ENCODE measurements at regions not wholly inside any gene's neighbourhood (a gene's known extent, or its start where the extent isn't known, plus 50 kb on each side); places are given as distances from the start of the nearest gene placed in this dataset.
A peak's percentile ranks its signal among the peaks of the same experiment; 100 is the strongest.

- DNase-seq, result no peak
- no peak for ATAC-seq (ENCODE audit: low read depth in 2 of 2)
- Mint-ChIP-seq H3K4me3 (no peak overlapping the region), H3K36me3 (no peaks in the 10 kb centered on the region), H3K9me3 (peaks cover 0 to 8% (median 2%) of the 10 kb centered on the region in 7 donors), H3K27me3 (no peaks in the 10 kb centered on the region), H3K4me1 (no peaks in the 10 kb centered on the region), H3K27ac (no peak overlapping the region)
Observed at GRCh38 chr14:85438481-85438942, 91.4 kb upstream of the FLRT2 start.

GRCh38 chr14:85439696-85440328, 90.1 kb upstream of the FLRT2 start:
- DNase-seq (no peak), ATAC-seq (ENCODE audit: low read depth in 2 of 2) (no peak)
- Mint-ChIP-seq H3K9me3 (peaks cover 0 to 8% (median 2%) of the 10 kb centered on the region in 7 donors), H3K36me3 (no peaks in the 10 kb centered on the region), H3K27ac (no peak overlapping the region), H3K27me3 (no peaks in the 10 kb centered on the region), H3K4me3 (no peak overlapping the region), H3K4me1 (no peaks in the 10 kb centered on the region)

GRCh38 chr14:85441909-85442643, 87.9 kb upstream of the FLRT2 start:
- no peak for DNase-seq
- H3K27ac Mint-ChIP-seq, result no peak overlapping the region
- no peaks in the 10 kb centered on the region for H3K27me3 Mint-ChIP-seq
- no peak overlapping the region for H3K4me3 Mint-ChIP-seq
- no peaks in the 10 kb centered on the region for H3K36me3 Mint-ChIP-seq
- ATAC-seq (ENCODE audit: low read depth in 2 of 2), result no peak
- no peaks in the 10 kb centered on the region for H3K4me1 Mint-ChIP-seq
- H3K9me3 Mint-ChIP-seq, result peaks cover 0 to 8% (median 2%) of the 10 kb centered on the region in 7 donors

GRCh38 chr14:85442996-85443395, 86.9 kb upstream of the FLRT2 start:
- H3K27ac Mint-ChIP-seq, result no peak overlapping the region
- no peaks in the 10 kb centered on the region for H3K27me3 Mint-ChIP-seq
- H3K36me3 Mint-ChIP-seq, result no peaks in the 10 kb centered on the region
- peaks cover 0 to 8% (median 2%) of the 10 kb centered on the region in 7 donors for H3K9me3 Mint-ChIP-seq
- H3K4me1 Mint-ChIP-seq, result no peaks in the 10 kb centered on the region
- DNase-seq (no peak), ATAC-seq (ENCODE audit: low read depth in 2 of 2) (no peak)
- H3K4me3 Mint-ChIP-seq, result no peak overlapping the region

GRCh38 chr14:85444635-85445034, 85.3 kb upstream of the FLRT2 start:
- H3K4me3 Mint-ChIP-seq, result no peak overlapping the region
- no peaks in the 10 kb centered on the region for H3K27me3 Mint-ChIP-seq
- peaks cover 0 to 7% (median 0%) of the 10 kb centered on the region in 7 donors for H3K9me3 Mint-ChIP-seq
- DNase-seq, result no peak
- no peak for ATAC-seq (ENCODE audit: low read depth in 2 of 2)
- H3K4me1 Mint-ChIP-seq, result no peaks in the 10 kb centered on the region
- no peaks in the 10 kb centered on the region for H3K36me3 Mint-ChIP-seq
- H3K27ac Mint-ChIP-seq, result no peak overlapping the region

GRCh38 chr14:85445151-85445795, 84.7 kb upstream of the FLRT2 start:
- no peak for ATAC-seq (ENCODE audit: low read depth in 2 of 2)
- no peaks in the 10 kb centered on the region for H3K36me3 Mint-ChIP-seq
- H3K27me3 Mint-ChIP-seq, result no peaks in the 10 kb centered on the region
- DNase-seq, result no peak
- H3K9me3 Mint-ChIP-seq, result peaks cover 0 to 4% (median 0%) of the 10 kb centered on the region in 7 donors
- no peaks in the 10 kb centered on the region for H3K4me1 Mint-ChIP-seq
- H3K4me3 Mint-ChIP-seq, result no peak overlapping the region
- H3K27ac Mint-ChIP-seq, result peak overlapping the region in 1 of 6 donors; percentile 30

GRCh38 chr14:85447883-85448282, 82.1 kb upstream of the FLRT2 start:
- DNase-seq, result no peak
- no peak overlapping the region for H3K27ac Mint-ChIP-seq

GRCh38 chr14:85451421-85451820, 78.5 kb upstream of the FLRT2 start:
- DNase-seq, result no peak
- no peaks in the 10 kb centered on the region for H3K4me1 Mint-ChIP-seq
- no peak overlapping the region for H3K4me3 Mint-ChIP-seq
- H3K9me3 Mint-ChIP-seq, result peaks cover 0 to 4% (median 0%) of the 10 kb centered on the region in 7 donors
- no peak overlapping the region for H3K27ac Mint-ChIP-seq
- ATAC-seq (ENCODE audit: low read depth in 2 of 2), result no peak
- no peaks in the 10 kb centered on the region for H3K27me3 Mint-ChIP-seq
- H3K36me3 Mint-ChIP-seq, result no peaks in the 10 kb centered on the region

More at GRCh38 chr14:85447883-85448282, 82.1 kb upstream of the FLRT2 start:
- no peaks in the 10 kb centered on the region for H3K27me3 Mint-ChIP-seq
- peaks cover 0 to 3% (median 0%) of the 10 kb centered on the region in 7 donors for H3K9me3 Mint-ChIP-seq
- no peaks in the 10 kb centered on the region for H3K4me1 Mint-ChIP-seq
- H3K36me3 Mint-ChIP-seq, result no peaks in the 10 kb centered on the region
- ATAC-seq (ENCODE audit: low read depth in 2 of 2), result no peak
- no peak overlapping the region for H3K4me3 Mint-ChIP-seq

GRCh38 chr14:85453401-85454225, 76.3 kb upstream of the FLRT2 start:
- H3K27me3 Mint-ChIP-seq, result no peaks in the 10 kb centered on the region
- H3K4me3 Mint-ChIP-seq, result no peak overlapping the region
- DNase-seq, result no peak
- peaks cover 0 to 4% (median 0%) of the 10 kb centered on the region in 7 donors for H3K9me3 Mint-ChIP-seq
- H3K36me3 Mint-ChIP-seq, result no peaks in the 10 kb centered on the region
- ATAC-seq (ENCODE audit: low read depth in 2 of 2), result no peak
- H3K4me1 Mint-ChIP-seq, result no peaks in the 10 kb centered on the region
- H3K27ac Mint-ChIP-seq, result no peak overlapping the region

GRCh38 chr14:85454226-85454813, 75.6 kb upstream of the FLRT2 start:
- Mint-ChIP-seq H3K9me3 (peaks cover 0 to 4% (median 0%) of the 10 kb centered on the region in 7 donors), H3K4me1 (no peaks in the 10 kb centered on the region), H3K27me3 (no peaks in the 10 kb centered on the region), H3K27ac (no peak overlapping the region), H3K36me3 (no peaks in the 10 kb centered on the region), H3K4me3 (no peak overlapping the region)
- ATAC-seq (ENCODE audit: low read depth in 2 of 2) (no peak), DNase-seq (no peak)

GRCh38 chr14:85459361-85460000, 70.5 kb upstream of the FLRT2 start:
- no peaks in the 10 kb centered on the region for H3K4me1 Mint-ChIP-seq
- no peak overlapping the region for H3K4me3 Mint-ChIP-seq
- ATAC-seq (ENCODE audit: low read depth in 2 of 2) (no peak), DNase-seq (no peak)
- H3K27ac Mint-ChIP-seq, result no peak overlapping the region
- no peaks in the 10 kb centered on the region for H3K27me3 Mint-ChIP-seq
- H3K36me3 Mint-ChIP-seq, result no peaks in the 10 kb centered on the region
- peaks cover 0 to 8% (median 2%) of the 10 kb centered on the region in 7 donors for H3K9me3 Mint-ChIP-seq

- no peak overlapping the region for H3K27ac Mint-ChIP-seq
- no peak for DNase-seq
Observed at GRCh38 chr14:85461432-85462133, 68.4 kb upstream of the FLRT2 start.

More at GRCh38 chr14:85461432-85462133, 68.4 kb upstream of the FLRT2 start:
- Mint-ChIP-seq H3K4me1 (no peaks in the 10 kb centered on the region), H3K4me3 (no peak overlapping the region), H3K27me3 (no peaks in the 10 kb centered on the region), H3K36me3 (no peaks in the 10 kb centered on the region), H3K9me3 (peaks cover 0 to 9% (median 2%) of the 10 kb centered on the region in 7 donors)
- ATAC-seq (ENCODE audit: low read depth in 2 of 2), result no peak
